SK-MEL-5 (cell line): ENCODE measurements at regions not wholly inside any gene's neighbourhood (a gene's known extent, or its start where the extent isn't known, plus 50 kb on each side); places are given as distances from the start of the nearest gene placed in this dataset.
"Not testable (repeated sequence)": the region's sequence is repeated elsewhere in the genome, so short reads cannot be mapped to it uniquely, and the experiment has no call there.

Source experiments
- DNase-seq: peaks from one replicate; pipeline ENCODE4 v3.0.0-alpha.2; 2016; ENCODE audit warnings: low read depth, low spot score
- in situ Hi-C: cut with HindIII; loops from 2 replicates; pipeline ENCODE4 v1.10.0; 2016; ENCODE audit warnings: low sequenced_read_pairs, high pct_unique_total_duplicates, low pct_unique_long_range_greater_than_20kb

- no peak for DNase-seq
- in situ Hi-C loops, result no loop called here
These were observed 316.4 kb downstream of the BCAT1 start for GRCh38 chr12:24632466-24632865.

DNA sequence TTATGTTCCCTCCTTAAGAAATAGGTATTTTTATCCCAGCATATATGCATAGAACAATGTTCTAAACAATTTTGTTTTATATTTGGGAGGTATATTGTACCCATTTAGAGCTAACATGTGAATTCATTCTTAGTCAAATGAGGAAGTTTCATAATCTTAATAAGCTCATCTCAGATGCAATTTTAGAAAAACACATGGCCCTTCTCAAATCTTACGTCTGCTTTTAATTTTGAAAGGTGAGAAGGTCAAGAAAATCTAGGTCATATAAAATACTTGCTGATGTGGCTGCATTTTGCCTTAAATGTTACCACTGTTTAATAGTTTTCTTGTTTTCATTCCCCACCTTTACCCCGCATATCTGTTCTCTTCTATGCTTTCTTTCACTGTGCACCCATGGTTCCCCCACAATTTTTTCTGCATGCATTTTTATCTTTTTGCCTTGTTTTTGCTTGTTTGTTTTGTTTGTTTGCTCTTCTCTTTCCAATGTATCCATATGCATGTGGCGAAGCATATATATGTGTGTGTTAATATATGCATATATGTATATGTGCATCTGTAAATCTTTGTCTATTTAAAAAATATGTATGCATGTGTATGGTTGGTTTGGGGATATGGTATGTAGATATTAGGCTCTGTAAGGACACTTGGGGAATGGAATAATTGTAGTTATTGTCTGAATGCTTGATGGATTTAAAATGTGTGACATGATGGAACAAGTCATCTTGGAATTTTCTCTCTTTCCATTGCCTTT, 317.1 kb downstream of the BCAT1 start:
- in situ Hi-C loops, result no loop called here
- no peak for DNase-seq

GRCh38 chr12:24630856-24631255, 318.0 kb downstream of the BCAT1 start:
- DNase-seq, result no peak
- in situ Hi-C loops, result no loop called here

DNA sequence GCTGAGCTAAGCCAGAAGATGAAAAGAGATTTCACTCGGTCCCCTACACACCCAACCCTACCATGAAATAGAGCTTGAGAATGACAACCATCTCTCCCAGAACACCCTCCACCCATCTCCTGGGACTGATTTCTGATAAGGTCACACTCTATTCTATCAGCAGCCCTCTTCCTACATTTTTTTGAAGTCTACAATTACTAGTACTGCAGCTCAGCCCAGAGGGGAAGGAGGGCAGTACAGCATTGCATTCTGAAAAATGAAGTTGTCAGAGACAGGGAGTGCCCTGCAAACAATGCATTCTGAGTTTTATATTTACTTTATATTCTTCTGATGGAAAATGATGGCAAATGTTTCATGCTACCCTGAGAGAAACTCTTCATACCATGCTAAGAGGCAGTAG, 318.5 kb downstream of the BCAT1 start:
- in situ Hi-C loops, result no loop called here
- DNase-seq, result peak; percentile 11

GRCh38 chr12:24625103-24625502, 323.8 kb downstream of the BCAT1 start:
- no peak for DNase-seq
- in situ Hi-C loops, result no loop called here

- DNase-seq, in situ Hi-C loops: not testable (repeated sequence)
These were observed 328.9 kb downstream of the BCAT1 start for GRCh38 chr12:24619954-24620353.

DNA sequence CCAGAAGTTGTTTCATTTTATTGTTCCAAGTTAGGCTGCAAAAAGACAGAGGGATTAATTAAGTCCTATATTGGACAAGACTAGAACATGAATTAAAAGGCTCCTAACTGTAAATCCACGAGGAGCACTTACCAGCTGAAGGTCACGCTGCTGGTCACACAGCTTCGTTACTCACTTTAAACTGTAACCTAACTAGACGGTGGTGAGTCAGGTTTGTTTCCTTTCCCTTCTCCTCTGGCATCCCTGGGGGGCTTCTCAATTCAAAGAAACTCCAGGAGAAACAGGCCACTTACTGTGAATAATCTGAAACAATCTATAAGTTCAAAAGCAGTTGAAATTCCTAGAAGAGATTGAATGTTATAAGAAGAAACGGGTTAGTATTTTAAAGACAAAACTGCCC, 331.4 kb downstream of the BCAT1 start:
- in situ Hi-C loops, result no loop called here
- DNase-seq, result peak; percentile 93

DNA sequence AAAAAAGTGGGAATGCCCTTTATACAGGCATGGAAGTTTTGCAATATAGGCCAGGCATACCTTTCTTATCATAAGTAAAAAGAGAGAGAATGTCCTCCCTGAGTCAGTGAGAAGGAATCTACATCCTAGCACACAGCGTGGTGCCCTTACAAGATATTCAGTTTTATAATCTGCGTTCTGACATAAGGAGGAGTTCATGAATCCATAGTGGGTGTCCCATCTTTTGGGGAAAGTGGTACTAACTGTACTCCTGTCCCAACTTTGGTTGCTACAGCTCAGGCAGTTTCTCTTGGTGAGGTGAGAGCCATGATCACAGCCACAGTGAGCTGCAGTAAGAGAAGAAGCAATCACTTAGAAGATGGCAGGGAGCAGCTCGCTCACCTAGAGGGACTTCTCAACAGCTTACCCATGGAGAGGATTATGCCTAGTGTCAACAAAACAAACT, 332.9 kb downstream of the BCAT1 start:
- in situ Hi-C loops, result no loop called here
- no peak for DNase-seq

DNA sequence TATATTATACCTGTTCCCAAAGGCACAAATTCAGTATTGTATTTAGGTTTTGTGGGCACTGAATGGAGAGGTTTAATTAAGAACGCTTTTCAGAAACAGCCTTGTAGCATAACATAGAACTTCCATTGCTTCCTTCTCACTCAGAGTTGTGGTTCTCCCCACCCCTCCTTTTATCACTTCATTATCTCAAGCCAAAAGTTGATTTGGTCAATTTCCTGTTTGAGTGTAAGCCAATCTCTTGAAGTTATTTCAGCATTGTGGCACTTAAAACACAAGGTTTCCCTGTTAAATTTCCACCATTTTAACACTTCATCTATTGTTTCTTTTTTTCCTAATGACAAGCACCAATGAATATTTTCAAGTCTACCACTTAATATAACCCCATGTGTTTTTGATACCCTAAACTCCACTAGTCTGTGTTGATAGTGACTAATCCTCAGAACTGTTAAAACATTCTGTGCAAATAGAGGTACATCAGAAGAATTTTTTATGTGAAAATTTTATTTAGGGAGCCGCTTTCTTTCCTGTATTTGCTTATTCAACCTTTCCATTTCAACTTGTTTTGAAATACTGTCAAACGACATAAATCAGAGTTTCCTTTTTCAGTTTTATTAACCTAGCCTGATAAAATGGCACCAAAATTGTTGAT, 340.1 kb downstream of the BCAT1 start:
- in situ Hi-C loops, result no loop called here
- no peak for DNase-seq

- in situ Hi-C loops, result no loop called here
- no peak for DNase-seq
These were observed 340.8 kb downstream of the BCAT1 start for GRCh38 chr12:24608108-24608507.

- in situ Hi-C loops, result no loop called here
- DNase-seq, result no peak
These were observed 343.0 kb downstream of the BCAT1 start for GRCh38 chr12:24605916-24606315.

DNA sequence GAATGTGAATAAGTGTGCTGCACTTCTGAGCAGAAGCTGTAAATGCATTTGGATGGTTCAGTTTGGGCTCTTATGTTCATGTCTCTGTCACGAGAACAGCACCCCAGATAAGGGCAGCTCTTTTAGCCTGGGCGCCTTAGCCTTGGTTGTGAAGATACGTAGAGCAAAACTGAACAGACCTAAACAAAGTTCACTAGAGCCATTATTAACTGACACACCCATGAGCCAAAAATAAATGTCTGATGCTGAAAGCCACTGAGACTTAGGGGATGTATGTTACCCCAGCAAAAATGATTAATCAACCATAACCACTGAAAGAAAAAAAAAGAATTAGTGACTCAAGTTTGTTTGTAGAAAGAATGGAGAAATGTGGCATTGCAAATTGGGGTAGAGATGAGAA, 343.4 kb downstream of the BCAT1 start:
- DNase-seq, result no peak
- in situ Hi-C loops, result no loop called here

DNA sequence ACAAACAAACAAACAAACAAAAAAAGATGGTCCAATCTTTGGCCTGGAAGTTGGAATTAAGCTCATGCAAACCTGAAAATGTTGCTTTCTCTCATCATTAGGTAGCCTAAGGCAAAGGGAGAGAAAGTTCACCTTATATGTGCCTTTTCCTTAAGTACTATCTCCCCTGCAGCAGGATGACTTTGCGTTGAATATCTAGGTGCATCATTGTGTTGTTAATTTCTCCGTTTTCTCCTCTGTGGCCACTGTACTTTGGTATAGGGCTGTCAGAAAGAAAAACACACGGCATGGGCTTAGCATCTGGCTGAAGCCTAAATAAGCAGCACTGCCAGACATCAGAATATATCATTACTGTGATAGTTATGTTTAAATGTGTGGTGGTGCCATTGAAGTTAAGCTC, 345.5 kb downstream of the BCAT1 start:
- in situ Hi-C loops, result no loop called here

GRCh38 chr12:24600996-24601395, 347.9 kb downstream of the BCAT1 start:
- in situ Hi-C loops, result no loop called here
- no peak for DNase-seq

More for the DNA sequence above, 345.5 kb downstream of the BCAT1 start:
- no peak for DNase-seq

DNA sequence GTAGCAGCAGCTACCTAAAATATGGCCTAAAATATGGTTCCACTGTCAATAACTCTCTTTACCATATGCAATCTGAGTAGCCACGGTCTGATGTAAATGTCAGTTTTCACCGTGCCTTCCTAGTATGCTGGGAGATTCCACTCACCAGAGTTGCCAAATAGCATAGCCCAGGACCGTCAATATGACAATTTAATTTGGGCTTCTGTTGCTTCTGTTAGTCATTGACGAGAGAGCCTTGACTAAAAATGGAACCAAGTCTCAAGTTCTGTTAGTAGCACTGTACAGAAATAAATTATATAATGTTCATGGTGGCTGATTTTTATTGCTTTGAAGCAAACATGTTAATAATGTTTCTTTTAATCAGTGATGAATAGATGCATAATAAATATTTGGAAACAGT, 348.4 kb downstream of the BCAT1 start:
- in situ Hi-C loops, result no loop called here
- DNase-seq, result no peak

GRCh38 chr12:24599736-24600135, 349.2 kb downstream of the BCAT1 start:
- DNase-seq, result no peak
- in situ Hi-C loops, result no loop called here

- in situ Hi-C loops, result no loop called here
- DNase-seq, result no peak
These were observed 351.3 kb downstream of the BCAT1 start for GRCh38 chr12:24597580-24597979.

- in situ Hi-C loops, result no loop called here
- peak; percentile 69 for DNase-seq
These were observed 352.0 kb downstream of the BCAT1 start for GRCh38 chr12:24596768-24597388.
